Panc1 (cell line): ENCODE measurements at regions not wholly inside any gene's neighbourhood (a gene's known extent, or its start where the extent isn't known, plus 50 kb on each side); places are given as distances from the start of the nearest gene placed in this dataset.

Experiments
- ATAC-seq: fragments of 200-7000 bp; cut with Tn5 transposase; 2 replicates; pipeline ENCODE4 v1.9.1; 2020; ENCODE audit warnings: mild to moderate bottlenecking, moderate library complexity
- BruUV-seq: library from RNA; stranded (reverse); fragments of 400-500 nt; replicated peaks from 2 replicates; lab custom pipeline; 2021; lab: Mats Ljungman, UMichigan
- CTCF ChIA-PET: fragments of 300-600 bp; sonication (Branson Sonifier 250); formaldehyde crosslinking; loops from one replicate; lab custom pipeline; 2022; ENCODE audit warnings: antibody characterized with exemption; lab: Charles Lee
- POLR2A ChIA-PET: fragments of 300-600 bp; sonication (Branson Sonifier 250); formaldehyde crosslinking; loops from one replicate; lab custom pipeline; 2022; ENCODE audit warnings: antibody characterized with exemption; lab: Charles Lee
- DNase-seq: peaks from one replicate; pipeline ENCODE4 v3.0.0-alpha.2; 2010; ENCODE audit warnings: low read depth, low spot score
- H3K27ac ChIP-seq: 2 replicates; pipeline ENCODE4 v1.5.1; 2011; ENCODE audit warnings: mild to moderate bottlenecking, low read length, inconsistent platforms
- H3K27me3 ChIP-seq: fragments of 200-500 bp; sonication (Bioruptor generic); 2 replicates; pipeline ENCODE4 v1.6.0; 2014; ENCODE audit warnings: low read length, inconsistent platforms; ENCODE audit not compliant: control insufficient read depth, insufficient read depth
- H3K36me3 ChIP-seq: fragments of 200-500 bp; sonication (Bioruptor generic); 2 replicates; pipeline ENCODE4 v1.5.1; 2014; ENCODE audit warnings: inconsistent platforms, mild to moderate bottlenecking, low read length, moderate library complexity; ENCODE audit not compliant: control insufficient read depth, insufficient read depth
- H3K4me1 ChIP-seq: 2 replicates; pipeline ENCODE4 v1.5.1; 2011; ENCODE audit warnings: inconsistent platforms, mild to moderate bottlenecking, low read length, moderate library complexity; ENCODE audit not compliant: control insufficient read depth, insufficient read depth
- H3K4me3 ChIP-seq, 2 experiments: 2 replicates each; pipeline ENCODE4 v1.5.1; 2011 to 2012; ENCODE audit warnings: low read depth in 2 of 2, low read length in 2 of 2, mild to moderate bottlenecking in 2 of 2, inconsistent platforms in 1 of 2, moderate library complexity in 1 of 2
- H3K9me3 ChIP-seq: fragments of 200-500 bp; sonication (Bioruptor generic); 2 replicates; pipeline ENCODE4 v1.5.1; 2014; ENCODE audit warnings: low read depth, mild to moderate bottlenecking, inconsistent platforms, low read length, moderate library complexity; ENCODE audit not compliant: control insufficient read depth, insufficient read depth
- POLR2AphosphoS5 ChIP-seq: IDR thresholded peaks from 2 replicates; pipeline ENCODE4 v1.6.1; 2012; ENCODE audit warnings: mild to moderate bottlenecking, low read depth, low read length, moderate library complexity
- SIN3A ChIP-seq: IDR thresholded peaks from 2 replicates; pipeline ENCODE4 v1.6.1; 2012; ENCODE audit warnings: low read depth, mild to moderate bottlenecking, low read length, moderate library complexity, borderline replicate concordance; ENCODE audit not compliant: insufficient read depth
- TCF7L2 ChIP-seq: IDR thresholded peaks from 2 replicates; pipeline ENCODE4 v1.6.1; 2011; ENCODE audit warnings: mild to moderate bottlenecking, low read depth, low read length, inconsistent platforms
- in situ Hi-C: cut with HindIII; loops from 2 replicates; pipeline ENCODE4 v1.10.0; 2016; ENCODE audit warnings: low sequenced_read_pairs, low pct_unique_long_range_greater_than_20kb
- intact Hi-C: fragments of 100-400 bp; cut with micrococcal nuclease; formaldehyde crosslinking; loops from one replicate; pipeline ENCODE4 v1.10.0; 2022; ENCODE audit not compliant: unreplicated experiment
- TF ChIP-seq, protein P1 (sequence below): fragments of 450-650 bp; IDR thresholded peaks from 2 replicates; pipeline ENCODE4 v1.5.1; 2017; ENCODE audit warnings: mild to moderate bottlenecking
- TF ChIP-seq, protein P2 (sequence below), 2 experiments: IDR thresholded peaks; 2 replicates each; pipeline ENCODE4 v1.6.1; 2011 to 2012; ENCODE audit warnings: low read depth in 2 of 2, control low read depth in 1 of 2, low read length in 1 of 2, mild to moderate bottlenecking in 1 of 2, moderate library complexity in 1 of 2; ENCODE audit not compliant: insufficient read depth in 1 of 2

DNA sequence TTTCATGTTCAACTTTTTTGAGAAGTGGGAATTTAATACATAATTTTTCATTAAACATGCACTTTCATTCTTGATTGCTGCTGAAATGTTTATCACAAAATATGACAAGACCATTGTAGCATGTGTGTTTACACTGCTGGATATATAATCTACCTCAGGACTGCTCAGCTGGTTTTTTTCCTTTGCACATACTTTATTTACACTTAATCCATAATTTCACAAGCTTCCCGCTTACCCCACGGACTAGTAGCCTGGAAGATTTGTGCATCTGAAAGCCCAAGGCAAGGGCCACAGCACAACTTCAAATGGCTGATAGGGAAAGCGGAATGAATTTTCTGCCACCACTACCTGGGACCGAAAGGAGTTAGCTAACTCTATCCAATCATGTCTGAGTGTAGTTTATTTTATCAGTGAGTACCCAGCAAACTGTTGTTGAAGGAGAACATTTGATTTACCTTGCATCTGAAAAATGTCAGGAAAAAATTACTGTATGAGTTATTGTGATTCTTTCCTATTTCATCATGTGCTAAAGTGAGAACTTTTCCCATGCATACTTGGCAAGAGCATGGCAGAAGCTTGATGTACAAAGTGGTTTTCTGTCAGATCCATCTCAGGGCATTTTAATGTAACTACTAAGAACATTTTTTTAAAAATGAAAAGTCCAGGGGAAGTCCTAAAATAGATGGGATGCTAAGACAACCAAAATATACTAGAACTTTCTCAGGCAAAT, 558.2 kb upstream of the USP24 start:
- ATAC-seq, result no peak
- H3K27ac ChIP-seq, result no peak overlapping the region
- no TSS peak for BruUV-seq
- no peaks in the 10 kb centered on the region for H3K36me3 ChIP-seq
- H3K27me3 ChIP-seq, result no peaks in the 10 kb centered on the region
- no peak overlapping the region for H3K4me3 ChIP-seq
- POLR2A ChIA-PET, result no interaction called here
- H3K4me1 ChIP-seq, result no peaks in the 10 kb centered on the region
- DNase-seq, result no peak
- in situ Hi-C loops (no loop called here), intact Hi-C loops (no loop called here)
- TF ChIP-seq TCF7L2, result no peak
- no peak for TF ChIP-seq SIN3A
- TF ChIP-seq, protein P1, sequence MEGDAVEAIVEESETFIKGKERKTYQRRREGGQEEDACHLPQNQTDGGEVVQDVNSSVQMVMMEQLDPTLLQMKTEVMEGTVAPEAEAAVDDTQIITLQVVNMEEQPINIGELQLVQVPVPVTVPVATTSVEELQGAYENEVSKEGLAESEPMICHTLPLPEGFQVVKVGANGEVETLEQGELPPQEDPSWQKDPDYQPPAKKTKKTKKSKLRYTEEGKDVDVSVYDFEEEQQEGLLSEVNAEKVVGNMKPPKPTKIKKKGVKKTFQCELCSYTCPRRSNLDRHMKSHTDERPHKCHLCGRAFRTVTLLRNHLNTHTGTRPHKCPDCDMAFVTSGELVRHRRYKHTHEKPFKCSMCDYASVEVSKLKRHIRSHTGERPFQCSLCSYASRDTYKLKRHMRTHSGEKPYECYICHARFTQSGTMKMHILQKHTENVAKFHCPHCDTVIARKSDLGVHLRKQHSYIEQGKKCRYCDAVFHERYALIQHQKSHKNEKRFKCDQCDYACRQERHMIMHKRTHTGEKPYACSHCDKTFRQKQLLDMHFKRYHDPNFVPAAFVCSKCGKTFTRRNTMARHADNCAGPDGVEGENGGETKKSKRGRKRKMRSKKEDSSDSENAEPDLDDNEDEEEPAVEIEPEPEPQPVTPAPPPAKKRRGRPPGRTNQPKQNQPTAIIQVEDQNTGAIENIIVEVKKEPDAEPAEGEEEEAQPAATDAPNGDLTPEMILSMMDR, result no peak
- no peak for TF ChIP-seq POLR2AphosphoS5
- TF ChIP-seq, protein P2, sequence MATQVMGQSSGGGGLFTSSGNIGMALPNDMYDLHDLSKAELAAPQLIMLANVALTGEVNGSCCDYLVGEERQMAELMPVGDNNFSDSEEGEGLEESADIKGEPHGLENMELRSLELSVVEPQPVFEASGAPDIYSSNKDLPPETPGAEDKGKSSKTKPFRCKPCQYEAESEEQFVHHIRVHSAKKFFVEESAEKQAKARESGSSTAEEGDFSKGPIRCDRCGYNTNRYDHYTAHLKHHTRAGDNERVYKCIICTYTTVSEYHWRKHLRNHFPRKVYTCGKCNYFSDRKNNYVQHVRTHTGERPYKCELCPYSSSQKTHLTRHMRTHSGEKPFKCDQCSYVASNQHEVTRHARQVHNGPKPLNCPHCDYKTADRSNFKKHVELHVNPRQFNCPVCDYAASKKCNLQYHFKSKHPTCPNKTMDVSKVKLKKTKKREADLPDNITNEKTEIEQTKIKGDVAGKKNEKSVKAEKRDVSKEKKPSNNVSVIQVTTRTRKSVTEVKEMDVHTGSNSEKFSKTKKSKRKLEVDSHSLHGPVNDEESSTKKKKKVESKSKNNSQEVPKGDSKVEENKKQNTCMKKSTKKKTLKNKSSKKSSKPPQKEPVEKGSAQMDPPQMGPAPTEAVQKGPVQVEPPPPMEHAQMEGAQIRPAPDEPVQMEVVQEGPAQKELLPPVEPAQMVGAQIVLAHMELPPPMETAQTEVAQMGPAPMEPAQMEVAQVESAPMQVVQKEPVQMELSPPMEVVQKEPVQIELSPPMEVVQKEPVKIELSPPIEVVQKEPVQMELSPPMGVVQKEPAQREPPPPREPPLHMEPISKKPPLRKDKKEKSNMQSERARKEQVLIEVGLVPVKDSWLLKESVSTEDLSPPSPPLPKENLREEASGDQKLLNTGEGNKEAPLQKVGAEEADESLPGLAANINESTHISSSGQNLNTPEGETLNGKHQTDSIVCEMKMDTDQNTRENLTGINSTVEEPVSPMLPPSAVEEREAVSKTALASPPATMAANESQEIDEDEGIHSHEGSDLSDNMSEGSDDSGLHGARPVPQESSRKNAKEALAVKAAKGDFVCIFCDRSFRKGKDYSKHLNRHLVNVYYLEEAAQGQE (IDR thresholded peaks at IDR 0.05; ENCODE audit: insufficient read depth in 1 of 2, low read depth in 2 of 2, low read length in 1 of 2), result no peak
- CTCF ChIA-PET, result no interaction called here
- H3K9me3 ChIP-seq, result peaks cover 3% of the 10 kb centered on the region; the same call in 1 of the 2 replicates

DNA sequence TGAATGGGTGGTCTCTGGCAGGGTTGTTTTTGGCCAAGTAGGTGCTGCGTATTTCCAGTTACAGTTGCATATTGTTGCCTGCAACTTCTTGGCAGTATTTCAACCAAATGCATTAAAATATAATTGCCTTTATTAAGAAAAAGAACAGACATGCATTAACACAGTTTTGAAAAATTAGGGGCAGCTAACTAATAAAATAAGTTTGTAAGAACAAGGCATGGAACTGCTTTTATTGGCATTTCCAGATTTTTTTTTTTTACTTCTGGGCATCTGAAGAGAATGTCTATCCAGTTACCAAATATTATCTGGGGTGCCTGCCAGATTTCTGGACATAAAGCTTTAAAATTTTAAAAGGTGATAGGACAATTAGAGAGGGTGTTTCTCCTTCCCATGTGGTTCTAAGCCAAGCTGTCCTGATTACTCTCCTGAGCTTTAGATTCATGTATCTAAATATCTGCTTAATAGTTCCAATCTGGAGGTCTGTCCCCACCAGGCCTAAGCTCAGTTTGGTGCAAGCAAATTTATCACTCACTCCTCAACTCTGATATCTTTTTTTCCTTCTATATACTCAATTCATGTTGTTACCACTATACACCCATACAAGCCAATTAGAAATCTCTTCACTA, 553.3 kb upstream of the USP24 start:
- ATAC-seq (no peak), DNase-seq (no peak)
- no peak overlapping the region for H3K27ac ChIP-seq
- intact Hi-C loops (no loop called here), in situ Hi-C loops (no loop called here)
- POLR2A ChIA-PET, result no interaction called here
- BruUV-seq, result no TSS peak
- H3K4me3 ChIP-seq, result no peak overlapping the region
- no peaks in the 10 kb centered on the region for H3K36me3 ChIP-seq
- H3K27me3 ChIP-seq, result no peaks in the 10 kb centered on the region
- TF ChIP-seq, protein P1, result no peak
- TF ChIP-seq TCF7L2, result no peak
- TF ChIP-seq, protein P2 (IDR thresholded peaks at IDR 0.05; ENCODE audit: insufficient read depth in 1 of 2, low read depth in 2 of 2, low read length in 1 of 2), result no peak
- TF ChIP-seq POLR2AphosphoS5, result no peak
- no peak for TF ChIP-seq SIN3A
- H3K9me3 ChIP-seq, result peaks cover 3% of the 10 kb centered on the region; the same call in 1 of the 2 replicates
- CTCF ChIA-PET, result no interaction called here
- H3K4me1 ChIP-seq, result no peaks in the 10 kb centered on the region
